HFFc6 (cell line): ENCODE measurements at regions not wholly inside any gene's neighbourhood (a gene's known extent, or its start where the extent isn't known, plus 50 kb on each side); places are given as distances from the start of the nearest gene placed in this dataset.

Experiments used
- DNase-seq: peaks from one replicate; pipeline ENCODE4 v3.0.0-alpha.2; 2018
- H3K27ac Mint-ChIP-seq: 2 replicates; pipeline ENCODE4 v1.8.0; 2020; ENCODE audit warnings: mild to moderate bottlenecking, mixed read lengths
- H3K27me3 Mint-ChIP-seq: 2 replicates; pipeline ENCODE4 v1.8.0; 2021; ENCODE audit warnings: mild to moderate bottlenecking, moderate library complexity, mixed read lengths; ENCODE audit not compliant: insufficient read depth
- H3K36me3 Mint-ChIP-seq: 2 replicates; pipeline ENCODE4 v1.8.0; 2021; ENCODE audit warnings: low read depth, mixed read lengths
- H3K4me1 Mint-ChIP-seq: 2 replicates; pipeline ENCODE4 v1.8.0; 2020; ENCODE audit warnings: low read depth, mixed read lengths
- H3K4me3 Mint-ChIP-seq: 2 replicates; pipeline ENCODE4 v1.8.0; 2020; ENCODE audit warnings: mild to moderate bottlenecking, moderate library complexity, mixed read lengths
- H3K9me3 Mint-ChIP-seq: 2 replicates; pipeline ENCODE4 v1.8.0; 2020; ENCODE audit warnings: mild to moderate bottlenecking, mixed read lengths
- TF ChIP-seq, protein P1 (sequence below): fragments of 200-600 bp; sonication (generic); IDR thresholded peaks from 2 replicates; pipeline ENCODE4 v1.5.0; 2021; ENCODE audit warnings: antibody characterized with exemption, mild to moderate bottlenecking

- Mint-ChIP-seq H3K27me3 (peaks cover 7% of the 10 kb centered on the region), H3K27ac (no peak overlapping the region), H3K36me3 (no peaks in the 10 kb centered on the region), H3K4me1 (peaks cover 8% of the 10 kb centered on the region; the same call in 1 of the 2 replicates), H3K4me3 (no peak overlapping the region), H3K9me3 (no peaks in the 10 kb centered on the region)
- DNase-seq: no peak
- TF ChIP-seq, protein P1, sequence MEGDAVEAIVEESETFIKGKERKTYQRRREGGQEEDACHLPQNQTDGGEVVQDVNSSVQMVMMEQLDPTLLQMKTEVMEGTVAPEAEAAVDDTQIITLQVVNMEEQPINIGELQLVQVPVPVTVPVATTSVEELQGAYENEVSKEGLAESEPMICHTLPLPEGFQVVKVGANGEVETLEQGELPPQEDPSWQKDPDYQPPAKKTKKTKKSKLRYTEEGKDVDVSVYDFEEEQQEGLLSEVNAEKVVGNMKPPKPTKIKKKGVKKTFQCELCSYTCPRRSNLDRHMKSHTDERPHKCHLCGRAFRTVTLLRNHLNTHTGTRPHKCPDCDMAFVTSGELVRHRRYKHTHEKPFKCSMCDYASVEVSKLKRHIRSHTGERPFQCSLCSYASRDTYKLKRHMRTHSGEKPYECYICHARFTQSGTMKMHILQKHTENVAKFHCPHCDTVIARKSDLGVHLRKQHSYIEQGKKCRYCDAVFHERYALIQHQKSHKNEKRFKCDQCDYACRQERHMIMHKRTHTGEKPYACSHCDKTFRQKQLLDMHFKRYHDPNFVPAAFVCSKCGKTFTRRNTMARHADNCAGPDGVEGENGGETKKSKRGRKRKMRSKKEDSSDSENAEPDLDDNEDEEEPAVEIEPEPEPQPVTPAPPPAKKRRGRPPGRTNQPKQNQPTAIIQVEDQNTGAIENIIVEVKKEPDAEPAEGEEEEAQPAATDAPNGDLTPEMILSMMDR: no peak
Measured at GRCh38 chr12:63079791-63080502, 71.1 kb downstream of the AVPR1A start.

DNA sequence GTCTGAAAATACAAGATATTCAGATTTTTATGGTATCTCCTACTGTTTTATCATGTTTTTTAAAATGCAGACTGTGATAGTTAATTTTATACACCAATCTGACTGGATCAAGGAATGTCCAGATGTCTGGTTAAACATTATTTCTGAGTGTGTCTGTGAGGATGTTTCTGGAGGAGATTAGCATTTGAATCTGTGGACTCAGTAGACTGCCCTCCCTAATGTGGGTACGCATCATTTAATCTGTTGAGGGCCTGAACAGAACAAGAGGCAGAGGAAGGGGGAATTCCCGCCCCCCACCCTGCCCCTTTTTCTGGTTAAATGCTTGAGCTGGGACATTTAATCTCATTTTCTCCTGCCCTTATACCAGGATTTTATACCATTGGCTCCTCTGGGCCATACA, 72.1 kb downstream of the AVPR1A start:
- DNase-seq: no peak
- Mint-ChIP-seq H3K27me3 (peaks cover 9% of the 10 kb centered on the region), H3K4me3 (no peak overlapping the region), H3K36me3 (no peaks in the 10 kb centered on the region), H3K4me1 (peaks cover 8% of the 10 kb centered on the region; the same call in 1 of the 2 replicates), H3K9me3 (no peaks in the 10 kb centered on the region), H3K27ac (no peak overlapping the region)
- TF ChIP-seq, protein P1: no peak

DNA sequence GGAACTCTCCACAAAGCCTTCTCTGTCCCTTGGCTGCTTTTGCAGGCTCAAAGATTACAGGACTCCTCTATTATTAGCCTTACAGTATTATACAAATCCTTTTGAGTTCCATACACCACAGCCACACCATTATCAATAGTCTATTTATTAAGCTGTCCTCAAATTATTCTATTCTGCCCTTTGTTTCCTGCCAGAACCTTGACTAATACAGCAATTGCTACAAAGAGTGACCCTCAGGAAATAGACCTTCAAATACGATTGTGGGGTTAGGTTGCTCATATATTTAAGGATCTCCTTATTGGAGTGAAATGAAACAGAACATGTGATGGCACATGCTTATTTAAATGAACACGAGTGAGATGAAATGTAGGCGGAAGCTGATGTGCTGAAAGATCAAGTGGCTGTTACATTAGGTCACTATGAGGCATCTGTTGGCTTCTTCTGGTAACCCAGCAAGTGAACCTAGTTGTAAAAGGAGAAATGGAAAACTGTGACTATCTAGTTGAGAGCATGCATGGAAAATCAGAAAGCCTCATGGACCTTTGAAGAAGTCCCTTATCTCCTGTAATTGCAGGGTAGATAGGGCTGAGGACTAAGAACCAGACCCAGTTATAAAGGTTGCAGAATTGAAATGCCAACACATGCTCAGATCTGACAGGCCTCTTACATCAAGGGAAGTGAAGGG, 75.5 kb downstream of the AVPR1A start:
- TF ChIP-seq, protein P1: no peak
- H3K4me1 Mint-ChIP-seq: peaks cover 14% of the 10 kb centered on the region
- H3K9me3 Mint-ChIP-seq: no peaks in the 10 kb centered on the region
- no peaks in the 10 kb centered on the region for H3K36me3 Mint-ChIP-seq
- no peak overlapping the region for H3K4me3 Mint-ChIP-seq
- H3K27me3 Mint-ChIP-seq: peaks cover 9% of the 10 kb centered on the region
- H3K27ac Mint-ChIP-seq: no peak overlapping the region
- DNase-seq: no peak

DNA sequence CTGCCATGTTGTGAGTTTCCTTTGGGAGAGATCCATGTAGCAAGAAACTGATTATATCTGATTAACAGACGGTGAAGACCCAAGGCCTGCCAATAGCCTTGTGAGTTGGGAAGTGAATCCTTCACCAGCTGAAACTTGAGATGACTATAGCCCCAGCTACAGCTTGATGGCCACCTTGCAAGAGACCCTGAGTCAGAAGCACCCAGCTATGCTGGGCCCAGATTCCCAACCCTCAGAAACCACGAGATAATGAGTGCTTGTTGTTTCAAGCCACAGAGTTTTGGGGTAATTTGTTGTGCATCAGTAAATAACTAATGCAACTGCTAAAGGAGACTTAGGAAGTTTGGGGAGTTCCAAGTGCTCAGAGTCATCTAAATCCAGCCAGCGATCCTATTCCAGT, 80.3 kb downstream of the AVPR1A start:
- H3K36me3 Mint-ChIP-seq: no peaks in the 10 kb centered on the region
- no peak overlapping the region for H3K27ac Mint-ChIP-seq
- H3K4me1 Mint-ChIP-seq: peaks cover 26% of the 10 kb centered on the region
- no peaks in the 10 kb centered on the region for H3K9me3 Mint-ChIP-seq
- 0 out of 2 replicates have a peak, but pooled peaks cover 2% of the 10 kb centered on the region for H3K27me3 Mint-ChIP-seq
- H3K4me3 Mint-ChIP-seq: no peak overlapping the region
- DNase-seq: peak; percentile 10
- TF ChIP-seq, protein P1: no peak

DNA sequence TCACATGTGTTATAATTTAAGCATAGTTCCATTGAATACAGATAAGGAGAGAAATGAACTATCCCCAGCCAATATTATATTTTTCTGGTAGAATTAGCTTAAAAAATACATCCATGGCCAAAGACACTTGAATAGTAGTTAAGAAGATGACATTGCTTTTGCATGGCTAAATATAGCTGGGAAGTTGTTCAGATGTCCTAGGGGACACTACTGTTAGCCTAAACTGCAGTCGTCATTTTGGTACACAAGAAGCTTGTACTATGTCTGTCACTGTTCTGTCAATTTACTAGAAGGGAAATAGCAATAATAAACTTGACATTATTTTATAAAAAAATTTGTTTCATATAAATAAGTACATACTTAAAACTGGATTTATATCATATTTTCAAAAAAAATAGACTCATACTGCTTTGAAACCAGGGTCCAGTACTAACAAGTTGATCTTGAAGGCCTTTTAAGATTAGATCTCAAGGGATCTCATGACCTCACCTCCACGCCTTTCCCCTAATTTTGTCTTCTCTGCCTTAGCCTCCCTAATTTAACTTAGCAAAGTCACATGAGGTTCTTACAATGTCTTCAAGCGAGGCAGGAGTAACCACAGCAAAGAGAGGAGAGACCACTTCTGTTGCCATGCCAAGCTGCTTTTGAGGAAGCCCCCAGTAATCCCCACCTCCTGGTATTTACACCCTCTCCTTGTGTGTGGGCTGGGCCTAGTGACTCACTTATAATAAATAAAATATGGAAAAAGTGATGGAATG, 81.0 kb downstream of the AVPR1A start:
- Mint-ChIP-seq H3K9me3 (no peaks in the 10 kb centered on the region), H3K4me1 (peaks cover 27% of the 10 kb centered on the region), H3K27ac (no peak overlapping the region), H3K36me3 (no peaks in the 10 kb centered on the region), H3K4me3 (no peak overlapping the region), H3K27me3 (0 out of 2 replicates have a peak, but pooled peaks cover 2% of the 10 kb centered on the region)
- TF ChIP-seq, protein P1: no peak
- no peak for DNase-seq
